HG02798 (cell line): ENCODE measurements at regions not wholly inside any gene's neighbourhood (a gene's known extent, or its start where the extent isn't known, plus 50 kb on each side); places are given as distances from the start of the nearest gene placed in this dataset.
"Not testable (repeated sequence)": the region's sequence is repeated elsewhere in the genome, so short reads cannot be mapped to it uniquely, and the experiment has no call there.

Experiments used
- ATAC-seq: cut with Tn5 transposase; IDR thresholded peaks from one replicate; pipeline ENCODE4 v1.9.1; 2021; ENCODE audit warnings: mild to moderate bottlenecking; ENCODE audit not compliant: unreplicated experiment, poor library complexity

GRCh38 chr4:31783311-31783710 lies 1063.1 kb downstream of the PCDH7 start:
- no peak for ATAC-seq

GRCh38 chr4:31784558-31784957 lies 1064.4 kb downstream of the PCDH7 start:
- ATAC-seq = no peak

GRCh38 chr4:31787701-31788100 lies 1067.5 kb downstream of the PCDH7 start:
- ATAC-seq = no peak

GRCh38 chr4:31788676-31789075 lies 1068.5 kb downstream of the PCDH7 start:
- ATAC-seq = no peak

GRCh38 chr4:31791666-31792065 lies 1071.5 kb downstream of the PCDH7 start:
- ATAC-seq = no peak

- ATAC-seq = no peak
Measured at GRCh38 chr4:31793907-31794306, 1073.7 kb downstream of the PCDH7 start.

- ATAC-seq = not testable (repeated sequence)
Measured at GRCh38 chr4:31797052-31797451, 1076.9 kb downstream of the PCDH7 start.

- ATAC-seq = no peak
Measured at GRCh38 chr4:31803526-31804195, 1083.5 kb downstream of the PCDH7 start.

- no peak for ATAC-seq
Measured at GRCh38 chr4:31807036-31807435, 1086.9 kb downstream of the PCDH7 start.

GRCh38 chr4:31844350-31844749 lies 1124.2 kb downstream of the PCDH7 start:
- ATAC-seq = no peak

- no peak for ATAC-seq
Measured at GRCh38 chr4:31851946-31852345, 1131.8 kb downstream of the PCDH7 start.

GRCh38 chr4:31877429-31877828 lies 1157.3 kb downstream of the PCDH7 start:
- no peak for ATAC-seq

GRCh38 chr4:31880837-31881236 lies 1160.7 kb downstream of the PCDH7 start:
- not testable (repeated sequence) for ATAC-seq

- no peak for ATAC-seq
Measured at GRCh38 chr4:31896349-31896748, 1176.2 kb downstream of the PCDH7 start.

- ATAC-seq = no peak
Measured at GRCh38 chr4:31905363-31905762, 1185.2 kb downstream of the PCDH7 start.

- ATAC-seq = no peak
Measured at GRCh38 chr4:31908261-31908660, 1188.1 kb downstream of the PCDH7 start.

GRCh38 chr4:31917334-31917733 lies 1197.2 kb downstream of the PCDH7 start:
- no peak for ATAC-seq

GRCh38 chr4:31918891-31919290 lies 1198.7 kb downstream of the PCDH7 start:
- ATAC-seq = no peak

- no peak for ATAC-seq
Measured at GRCh38 chr4:31923634-31924033, 1203.5 kb downstream of the PCDH7 start.

- ATAC-seq = no peak
Measured at GRCh38 chr4:31929676-31930345, 1209.6 kb downstream of the PCDH7 start.

- no peak for ATAC-seq
Measured at GRCh38 chr4:31946456-31946855, 1226.3 kb downstream of the PCDH7 start.

GRCh38 chr4:31947101-31947500 lies 1226.9 kb downstream of the PCDH7 start:
- ATAC-seq = no peak
